ENCODE measurements at regions not wholly inside any gene's neighbourhood (a gene's known extent, or its start where the extent isn't known, plus 50 kb on each side); places are given as distances from the start of the nearest gene placed in this dataset.

GRCh38 chr3:99321261-99321660, 317.1 kb upstream of the COL8A1 start:
- TF ChIP-seq CTCF (IDR thresholded peaks at IDR 0.05) (no peak), POLR2AphosphoS5 (IDR thresholded peaks at IDR 0.05) (no peak)
